ENCODE measurements at regions not wholly inside any gene's neighbourhood (a gene's known extent, or its start where the extent isn't known, plus 50 kb on each side); places are given as distances from the start of the nearest gene placed in this dataset.

- no peak for DNase-seq
Measured at GRCh38 chr6:105786449-105786848, 299.7 kb upstream of the PRDM1 start.

GRCh38 chr6:105785066-105785811, 300.9 kb upstream of the PRDM1 start:
- no peak for DNase-seq

GRCh38 chr6:105784179-105784578, 302.0 kb upstream of the PRDM1 start:
- DNase-seq: no peak

- DNase-seq: no peak
Measured at GRCh38 chr6:105783333-105783935, 302.7 kb upstream of the PRDM1 start.

GRCh38 chr6:105781915-105782314, 304.2 kb upstream of the PRDM1 start:
- DNase-seq: no peak

DNA sequence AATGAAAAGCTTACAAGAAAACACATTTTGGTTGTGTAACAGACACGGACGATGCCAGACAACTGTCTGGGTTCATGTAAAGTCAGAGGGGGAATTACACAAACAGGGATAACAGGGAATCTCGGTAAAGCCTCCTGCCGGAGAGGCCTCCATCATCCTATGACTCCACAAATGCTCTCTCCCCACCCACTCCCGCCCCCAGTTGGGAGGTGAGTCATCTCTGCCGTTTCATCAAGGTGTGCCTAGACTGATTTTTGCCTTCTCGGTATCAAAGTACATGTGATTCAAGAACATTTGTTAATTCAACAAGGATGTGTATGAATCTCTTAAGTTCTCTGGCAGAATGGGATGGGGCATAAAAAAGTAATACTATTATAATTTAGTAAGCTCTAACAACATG, 304.9 kb upstream of the PRDM1 start:
- DNase-seq: no peak

- no peak for DNase-seq
Measured at GRCh38 chr6:105780146-105780860, 305.8 kb upstream of the PRDM1 start.

- no peak for DNase-seq
Measured at GRCh38 chr6:105779110-105779509, 307.0 kb upstream of the PRDM1 start.

DNA sequence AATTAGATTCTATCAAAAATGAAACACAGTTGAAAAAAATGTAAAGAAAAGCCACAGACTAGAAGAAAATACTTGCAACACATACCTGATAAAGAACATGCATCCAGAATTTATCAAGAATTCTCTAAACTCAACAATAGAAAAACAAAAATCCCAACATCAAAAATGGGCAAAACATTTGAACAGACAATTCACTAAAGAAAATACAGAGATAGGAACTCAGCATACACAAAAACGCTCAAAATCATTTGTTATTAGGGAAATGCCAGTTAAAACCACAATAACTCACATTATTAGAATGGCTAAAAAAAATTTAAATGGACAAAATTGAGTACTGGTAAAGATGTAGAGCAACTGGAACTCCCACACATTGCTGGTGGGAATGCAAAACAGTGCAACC, 311.0 kb upstream of the PRDM1 start:
- DNase-seq: no peak

DNA sequence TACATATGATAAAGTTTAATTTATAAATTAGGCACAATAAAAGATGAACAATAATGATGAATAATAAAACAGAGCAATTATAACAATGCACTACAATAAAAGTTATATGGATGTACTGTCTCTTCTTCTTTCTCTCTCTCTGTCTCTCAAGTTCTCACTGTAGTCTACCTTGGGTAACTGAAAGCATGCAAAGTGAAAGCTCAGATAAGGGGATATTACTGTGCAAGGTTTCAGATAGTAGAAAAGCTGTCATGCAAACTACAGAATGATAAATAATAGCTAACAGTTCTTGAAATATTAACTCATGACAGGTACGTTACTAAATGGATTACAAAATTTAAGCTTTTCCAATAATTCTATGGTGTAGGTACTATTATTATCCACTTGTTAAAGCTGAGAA, 311.9 kb upstream of the PRDM1 start:
- no peak for DNase-seq

DNA sequence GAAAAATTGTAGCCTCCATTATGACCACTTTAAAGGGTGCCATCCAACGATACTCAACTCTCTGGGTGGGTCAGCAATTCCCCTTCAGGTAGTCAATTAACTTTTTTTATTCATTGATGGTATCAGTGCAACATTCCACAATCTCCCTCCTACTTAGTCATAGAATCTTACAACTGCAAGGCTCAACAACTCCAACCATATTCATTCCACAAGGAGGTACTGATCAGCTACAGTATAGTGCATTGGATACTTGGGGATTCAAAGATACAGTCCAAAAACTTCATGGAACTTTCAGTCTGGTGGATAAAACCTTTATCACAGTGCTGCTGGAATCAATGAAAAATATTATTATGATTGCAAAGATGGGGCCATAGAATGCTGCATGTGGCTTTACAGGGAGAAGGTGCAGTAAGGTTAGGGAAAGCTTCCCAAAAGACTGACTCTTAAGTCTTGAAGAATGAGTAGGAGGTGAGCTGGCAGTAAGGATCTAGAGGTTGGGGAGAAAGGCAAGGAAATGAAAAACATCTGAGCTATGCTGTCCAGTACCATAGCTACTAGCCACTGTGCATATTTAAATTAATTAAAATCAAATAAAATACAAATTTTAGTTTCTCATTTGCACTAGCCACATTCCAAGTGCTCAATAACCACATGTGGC, 314.7 kb upstream of the PRDM1 start:
- DNase-seq: no peak

DNA sequence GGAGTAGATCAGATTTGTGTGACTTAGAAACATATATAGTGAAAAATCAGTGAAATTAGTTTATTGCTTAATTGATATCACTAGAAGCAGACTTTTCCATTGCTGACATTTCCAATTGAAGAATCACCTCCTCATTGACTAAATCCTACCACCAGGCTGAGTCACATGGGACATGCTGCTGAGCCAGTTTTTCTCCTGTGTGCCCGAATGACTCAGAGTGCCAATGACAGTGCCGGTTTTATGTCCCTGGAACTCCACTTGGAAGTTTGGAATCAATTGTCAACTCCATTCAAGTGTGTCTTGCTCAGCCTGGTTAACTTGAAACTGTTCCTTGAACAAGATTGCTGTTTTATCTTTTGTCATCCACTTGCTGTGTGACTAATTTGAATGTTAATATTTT, 316.1 kb upstream of the PRDM1 start:
- DNase-seq: no peak

GRCh38 chr6:105769197-105769596, 316.9 kb upstream of the PRDM1 start:
- no peak for DNase-seq

DNA sequence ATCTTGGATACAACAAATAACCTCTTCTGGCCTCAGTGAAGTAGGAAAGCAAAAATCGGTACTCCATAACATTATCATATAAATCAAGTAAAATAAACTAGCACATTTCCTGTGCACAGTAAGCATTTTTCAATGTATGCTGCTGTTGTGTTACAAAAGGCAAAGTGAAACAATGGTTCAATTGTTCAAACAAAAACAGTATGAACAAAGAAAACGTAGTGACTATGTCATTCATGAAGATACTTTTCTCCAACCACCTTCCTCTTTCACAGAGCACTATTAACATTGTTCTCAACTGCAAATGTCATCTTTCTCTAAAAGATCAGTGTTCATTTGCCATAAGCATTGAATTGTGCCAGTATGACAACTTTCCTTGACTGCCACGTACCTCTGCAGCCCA, 318.6 kb upstream of the PRDM1 start:
- no peak for DNase-seq

DNA sequence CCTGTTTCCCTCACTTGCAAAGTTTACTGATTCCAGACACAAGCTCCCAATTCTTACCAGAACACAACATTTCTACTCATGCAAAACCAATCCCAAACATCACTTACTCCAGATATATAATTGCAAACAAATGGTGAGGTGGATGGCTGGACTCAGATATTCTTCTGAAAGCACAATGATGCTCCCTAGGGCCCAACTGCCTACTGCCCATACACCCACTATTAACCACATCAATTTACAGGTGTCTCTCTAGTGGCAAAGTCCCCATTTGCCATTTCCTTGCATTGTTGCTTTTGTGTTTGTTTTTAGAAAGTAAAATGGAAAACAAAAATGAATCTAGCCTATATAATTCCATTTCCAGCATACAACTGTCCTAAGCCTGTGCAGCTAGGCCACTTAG, 320.9 kb upstream of the PRDM1 start:
- no peak for DNase-seq

GRCh38 chr6:105764315-105764714, 321.8 kb upstream of the PRDM1 start:
- no peak for DNase-seq

GRCh38 chr6:105763866-105764265, 322.3 kb upstream of the PRDM1 start:
- no peak for DNase-seq

GRCh38 chr6:105760746-105761145, 325.4 kb upstream of the PRDM1 start:
- DNase-seq: no peak

- DNase-seq: no peak
Measured at GRCh38 chr6:105759946-105760345, 326.2 kb upstream of the PRDM1 start.

GRCh38 chr6:105759015-105759414, 327.1 kb upstream of the PRDM1 start:
- no peak for DNase-seq

GRCh38 chr6:105757512-105758200, 328.5 kb upstream of the PRDM1 start:
- no peak for DNase-seq

- no peak for DNase-seq
Measured at GRCh38 chr6:105755885-105756284, 330.3 kb upstream of the PRDM1 start.

DNA sequence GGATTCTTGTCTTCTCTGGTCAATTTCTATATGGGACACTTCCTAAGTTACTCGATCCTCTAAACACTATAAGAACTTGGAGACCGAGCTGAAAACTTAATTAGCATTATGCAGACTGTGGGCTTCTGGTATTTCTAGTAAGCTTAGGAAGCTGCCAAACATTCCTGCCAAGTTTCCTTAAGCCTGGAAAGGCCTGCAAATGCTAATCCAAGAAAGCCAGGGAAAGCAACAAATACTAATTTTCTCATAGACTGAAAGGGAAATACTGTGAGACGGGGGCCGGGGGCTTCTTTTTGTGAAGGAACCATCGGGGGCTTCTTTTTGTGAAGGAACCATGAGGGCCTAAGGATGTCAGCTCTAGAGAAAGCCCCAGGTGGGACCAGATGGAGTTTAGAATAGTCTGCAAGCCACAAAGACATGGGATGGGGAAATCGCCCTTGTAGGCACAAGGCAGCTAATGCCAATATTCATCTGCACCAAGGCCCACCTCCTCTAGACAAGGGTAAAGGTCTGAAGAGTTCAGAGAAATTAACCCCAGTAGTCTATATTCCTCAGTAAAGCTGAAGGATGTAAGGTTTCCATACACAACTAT, 332.4 kb upstream of the PRDM1 start:
- no peak for DNase-seq

All from NCI-H524 (cell line).